AG04450 (cell line): ENCODE measurements at regions not wholly inside any gene's neighbourhood (a gene's known extent, or its start where the extent isn't known, plus 50 kb on each side); places are given as distances from the start of the nearest gene placed in this dataset.

Experiments
- CTCF ChIA-PET: fragments of 300-600, 350-600 bp; formaldehyde crosslinking; extraction: SDS; loops from one replicate; lab custom pipeline; 2022; ENCODE audit warnings: antibody characterized with exemption, inconsistent platforms; lab: Charles Lee
- POLR2A ChIA-PET: fragments of 350-600 bp; formaldehyde crosslinking; extraction: SDS; loops from one replicate; lab custom pipeline; 2021; ENCODE audit warnings: antibody characterized with exemption, inconsistent platforms; lab: Yijun Ruan, JAX
- DNase-seq: peaks from one replicate; pipeline ENCODE4 v3.0.0-alpha.2; 2011; ENCODE audit warnings: low read depth, low spot score
- H3K27ac ChIP-seq: one replicate; pipeline ENCODE4 v1.5.1; 2012; ENCODE audit warnings: low read depth, low read length, control low read depth
- H3K27me3 ChIP-seq: one replicate; pipeline ENCODE4 v1.6.0; 2012; ENCODE audit warnings: low read length; ENCODE audit not compliant: control insufficient read depth, insufficient read depth
- H3K4me3 ChIP-seq: 2 replicates; pipeline ENCODE4 v1.5.1; 2011; ENCODE audit warnings: mild to moderate bottlenecking, low read depth, low read length, control low read depth
- H3K9me3 ChIP-seq: 2 replicates; pipeline ENCODE4 v1.5.1; 2012; ENCODE audit warnings: low read length; ENCODE audit not compliant: control insufficient read depth, insufficient read depth
- TF ChIP-seq, protein P1 (sequence below): IDR thresholded peaks from 2 replicates; pipeline ENCODE4 v1.5.1; 2011; ENCODE audit warnings: low read depth, low read length, control low read depth, inconsistent platforms

DNA sequence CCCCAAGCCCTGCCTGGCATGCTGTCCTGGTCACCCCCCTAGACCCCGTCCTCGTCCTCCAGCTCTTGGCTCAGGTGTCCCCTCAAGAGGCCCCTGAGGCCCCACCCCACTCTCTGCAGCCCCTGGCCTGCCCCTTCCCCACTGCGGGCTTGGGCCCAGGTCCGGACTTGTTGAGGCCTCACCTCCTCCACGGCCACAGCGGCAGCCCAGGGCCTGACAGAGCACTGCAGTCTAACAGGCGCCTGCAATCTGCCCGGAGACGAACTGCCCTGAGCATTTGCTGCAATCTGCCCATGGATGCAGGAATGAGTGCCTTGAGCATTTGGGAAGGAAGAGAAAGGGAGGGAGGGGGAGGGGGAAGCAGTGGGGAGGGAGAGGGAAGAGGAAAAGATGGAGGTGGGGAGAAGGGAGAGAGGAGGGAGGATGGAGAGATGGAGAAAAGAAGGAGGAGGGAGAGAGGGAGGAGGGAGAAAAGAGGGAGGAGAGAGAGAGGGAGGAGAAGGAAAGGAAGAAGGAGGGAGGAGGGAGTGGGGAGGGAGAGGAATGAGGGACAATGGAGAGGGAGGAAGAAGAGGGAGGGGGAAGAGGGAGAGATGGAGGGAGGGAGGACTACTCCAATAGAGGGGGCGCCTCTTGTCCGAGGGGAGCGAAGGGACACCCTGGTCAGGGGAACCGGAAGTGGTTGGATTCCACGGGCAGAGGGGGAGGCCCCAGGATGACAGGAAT is 73.9 kb downstream of the PDGFA start:
- H3K9me3 ChIP-seq = peaks cover 14% of the 10 kb centered on the region
- no peak for DNase-seq
- CTCF ChIA-PET = no interaction called here
- POLR2A ChIA-PET = no interaction called here
- peaks cover 16% of the 10 kb centered on the region for H3K27me3 ChIP-seq
- H3K4me3 ChIP-seq = no peak overlapping the region
- TF ChIP-seq, protein P1, sequence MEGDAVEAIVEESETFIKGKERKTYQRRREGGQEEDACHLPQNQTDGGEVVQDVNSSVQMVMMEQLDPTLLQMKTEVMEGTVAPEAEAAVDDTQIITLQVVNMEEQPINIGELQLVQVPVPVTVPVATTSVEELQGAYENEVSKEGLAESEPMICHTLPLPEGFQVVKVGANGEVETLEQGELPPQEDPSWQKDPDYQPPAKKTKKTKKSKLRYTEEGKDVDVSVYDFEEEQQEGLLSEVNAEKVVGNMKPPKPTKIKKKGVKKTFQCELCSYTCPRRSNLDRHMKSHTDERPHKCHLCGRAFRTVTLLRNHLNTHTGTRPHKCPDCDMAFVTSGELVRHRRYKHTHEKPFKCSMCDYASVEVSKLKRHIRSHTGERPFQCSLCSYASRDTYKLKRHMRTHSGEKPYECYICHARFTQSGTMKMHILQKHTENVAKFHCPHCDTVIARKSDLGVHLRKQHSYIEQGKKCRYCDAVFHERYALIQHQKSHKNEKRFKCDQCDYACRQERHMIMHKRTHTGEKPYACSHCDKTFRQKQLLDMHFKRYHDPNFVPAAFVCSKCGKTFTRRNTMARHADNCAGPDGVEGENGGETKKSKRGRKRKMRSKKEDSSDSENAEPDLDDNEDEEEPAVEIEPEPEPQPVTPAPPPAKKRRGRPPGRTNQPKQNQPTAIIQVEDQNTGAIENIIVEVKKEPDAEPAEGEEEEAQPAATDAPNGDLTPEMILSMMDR = no peak
- H3K27ac ChIP-seq = no peak overlapping the region

DNA sequence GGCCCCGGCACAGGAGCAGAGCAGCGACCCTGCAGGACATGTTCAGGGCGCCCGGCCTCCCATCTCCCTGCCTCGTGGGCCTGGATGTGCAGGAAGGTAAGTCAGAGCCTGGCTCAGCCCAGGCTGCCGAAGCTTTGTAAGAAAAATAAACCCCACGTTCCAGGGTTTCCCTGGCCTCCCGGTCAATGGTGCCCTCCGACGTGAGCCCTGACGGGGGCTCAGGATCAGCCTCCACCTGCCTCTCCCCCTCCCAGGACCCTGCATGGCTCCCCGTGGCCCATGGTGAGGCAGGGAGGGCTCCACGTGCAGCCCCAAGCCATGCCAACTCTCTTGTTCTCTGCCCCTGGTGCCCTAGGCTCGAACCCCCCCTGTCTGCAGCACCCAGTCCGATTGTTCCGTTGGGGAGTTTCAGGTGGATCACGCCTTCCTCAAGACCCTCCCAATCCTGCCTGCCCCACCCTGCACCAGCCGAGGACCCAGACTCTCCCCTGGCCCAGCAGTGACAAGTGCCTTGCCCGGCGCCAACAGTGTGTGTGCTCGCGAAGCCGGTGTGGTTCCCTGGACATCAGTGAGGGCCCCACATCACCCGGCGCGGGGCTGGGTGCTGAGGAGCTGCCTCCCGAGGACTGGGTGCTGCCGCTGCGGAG is 73.2 kb downstream of the PDGFA start:
- Histone ChIP-seq H3K27ac (no peak overlapping the region), H3K27me3 (peaks cover 17% of the 10 kb centered on the region), H3K9me3 (peaks cover 10% of the 10 kb centered on the region), H3K4me3 (no peak overlapping the region)
- DNase-seq = no peak
- ChIA-PET POLR2A (no interaction called here), CTCF (no interaction called here)
- TF ChIP-seq, protein P1 = no peak
